ENCODE measurements at regions not wholly inside any gene's neighbourhood (a gene's known extent, or its start where the extent isn't known, plus 50 kb on each side); places are given as distances from the start of the nearest gene placed in this dataset.

DNA sequence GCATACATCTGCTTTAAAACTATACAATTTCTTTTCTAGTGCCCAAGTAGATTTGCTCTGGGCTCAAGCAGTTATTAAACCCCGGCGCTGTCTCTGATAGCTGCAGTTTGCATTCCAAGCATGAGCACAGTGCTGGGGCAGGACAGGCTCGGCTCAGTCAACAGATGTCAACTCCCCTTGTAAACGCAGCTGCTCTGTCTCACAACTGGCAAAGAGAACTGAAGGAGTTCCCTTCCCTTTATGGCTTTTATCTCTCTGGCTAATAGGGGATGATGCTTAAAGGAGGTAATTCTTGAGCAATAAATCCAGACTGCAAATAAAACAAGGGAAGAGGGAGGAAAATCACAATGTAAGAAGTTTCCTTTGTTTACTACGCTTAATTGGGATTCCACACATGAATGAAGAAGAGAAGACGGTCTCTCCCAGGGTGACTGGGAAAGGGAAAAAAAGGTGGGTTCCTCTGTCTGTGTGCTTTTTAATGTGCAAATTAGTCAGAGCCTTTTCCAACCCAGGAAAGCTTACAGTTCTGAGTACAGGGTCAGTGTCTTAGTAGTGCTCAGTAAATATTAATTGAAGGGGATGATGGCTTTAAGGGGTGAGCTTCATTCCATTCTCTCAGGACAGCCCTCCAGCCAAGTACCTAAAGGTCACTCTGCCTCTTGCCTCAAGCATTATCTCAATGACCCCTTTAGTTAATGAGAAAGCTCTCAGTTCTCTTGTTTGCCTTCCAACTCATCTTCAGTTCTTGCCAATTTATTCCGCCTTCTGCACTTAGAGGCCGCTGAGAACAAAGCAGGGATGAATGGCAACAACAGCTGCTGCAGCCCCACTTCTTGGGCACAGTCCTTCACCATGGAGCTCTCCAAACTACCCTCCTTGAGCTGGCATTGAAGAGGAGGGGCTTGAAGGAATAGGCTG, 155.7 kb upstream of the JADE1 start:
- TF ChIP-seq, protein P1, sequence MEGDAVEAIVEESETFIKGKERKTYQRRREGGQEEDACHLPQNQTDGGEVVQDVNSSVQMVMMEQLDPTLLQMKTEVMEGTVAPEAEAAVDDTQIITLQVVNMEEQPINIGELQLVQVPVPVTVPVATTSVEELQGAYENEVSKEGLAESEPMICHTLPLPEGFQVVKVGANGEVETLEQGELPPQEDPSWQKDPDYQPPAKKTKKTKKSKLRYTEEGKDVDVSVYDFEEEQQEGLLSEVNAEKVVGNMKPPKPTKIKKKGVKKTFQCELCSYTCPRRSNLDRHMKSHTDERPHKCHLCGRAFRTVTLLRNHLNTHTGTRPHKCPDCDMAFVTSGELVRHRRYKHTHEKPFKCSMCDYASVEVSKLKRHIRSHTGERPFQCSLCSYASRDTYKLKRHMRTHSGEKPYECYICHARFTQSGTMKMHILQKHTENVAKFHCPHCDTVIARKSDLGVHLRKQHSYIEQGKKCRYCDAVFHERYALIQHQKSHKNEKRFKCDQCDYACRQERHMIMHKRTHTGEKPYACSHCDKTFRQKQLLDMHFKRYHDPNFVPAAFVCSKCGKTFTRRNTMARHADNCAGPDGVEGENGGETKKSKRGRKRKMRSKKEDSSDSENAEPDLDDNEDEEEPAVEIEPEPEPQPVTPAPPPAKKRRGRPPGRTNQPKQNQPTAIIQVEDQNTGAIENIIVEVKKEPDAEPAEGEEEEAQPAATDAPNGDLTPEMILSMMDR (conservative IDR thresholded peaks at IDR 0.05; ENCODE audit: low read length), result no peak
- TF ChIP-seq EZH2phosphoT487 (IDR thresholded peaks at IDR 0.05; ENCODE audit: borderline replicate concordance), result no peak
